ENCODE measurements at regions not wholly inside any gene's neighbourhood (a gene's known extent, or its start where the extent isn't known, plus 50 kb on each side); places are given as distances from the start of the nearest gene placed in this dataset.

- no peak for TF ChIP-seq CTCF (IDR thresholded peaks at IDR 0.05; ENCODE audit: low read length)
- no peak for TF ChIP-seq EZH2 (optimal IDR thresholded peaks at IDR 0.05; ENCODE audit: low read depth, low read length)
- TF ChIP-seq EZH2phosphoT487 (IDR thresholded peaks at IDR 0.05; ENCODE audit: low read length): no peak
Observed at GRCh38 chr2:204051984-204052556, 115.5 kb downstream of the ICOS start.
